CD4-positive, alpha-beta T cell (primary cell): ENCODE measurements at regions not wholly inside any gene's neighbourhood (a gene's known extent, or its start where the extent isn't known, plus 50 kb on each side); places are given as distances from the start of the nearest gene placed in this dataset.

ENCODE experiments used
- ATAC-seq: fragments of 200-7000 bp; cut with Tn5 transposase; one replicate; pipeline ENCODE4 v1.10.0; 2022; ENCODE audit warnings: mild to moderate bottlenecking; ENCODE audit not compliant: poor library complexity
- CTCF ChIA-PET: fragments of 350-600 bp; sonication (Branson Sonifier 250); formaldehyde crosslinking; loops from one replicate; lab custom pipeline; 2021; ENCODE audit warnings: antibody characterized with exemption, inconsistent platforms; lab: Charles Lee
- POLR2A ChIA-PET: fragments of 350-600 bp; sonication (Branson Sonifier 250); formaldehyde crosslinking; loops from one replicate; lab custom pipeline; 2021; ENCODE audit warnings: antibody characterized with exemption, inconsistent platforms; lab: Charles Lee
- DNase-seq, 14 experiments: peaks; one replicate each; pipeline ENCODE4 v3.0.0-alpha.2; 2013 to 2020; ENCODE audit warnings: mixed read lengths in 2 of 14
- H3K27ac ChIP-seq, 2 donors: one replicate each; pipeline versions ENCODE4 v1.5.1 to v1.7.0; 2013; ENCODE audit warnings: low read length in 2 of 2, low read depth in 1 of 2, mild to moderate bottlenecking in 1 of 2
- H3K27me3 ChIP-seq, 2 experiments: 1 replicate in 1 of 2; 2 replicates in 1 of 2; pipeline versions ENCODE4 v1.6.1 to v1.7.0; 2013; ENCODE audit warnings: low read length in 2 of 2, control low read depth in 1 of 2, mild to moderate bottlenecking in 1 of 2, moderate library complexity in 1 of 2; ENCODE audit not compliant: insufficient read depth in 2 of 2, control insufficient read depth in 1 of 2
- H3K36me3 ChIP-seq: one replicate; pipeline ENCODE4 v1.6.1; 2013; ENCODE audit warnings: low read length, control low read depth; ENCODE audit not compliant: insufficient read depth
- H3K4me1 ChIP-seq: one replicate; pipeline ENCODE4 v1.6.1; 2013; ENCODE audit warnings: low read length, control low read depth; ENCODE audit not compliant: insufficient read depth
- H3K4me3 ChIP-seq: one replicate; pipeline ENCODE4 v1.5.1; 2013; ENCODE audit warnings: mild to moderate bottlenecking, low read length, moderate library complexity
- H3K9me3 ChIP-seq, 2 experiments: 1 replicate in 1 of 2; 2 replicates in 1 of 2; pipeline versions ENCODE4 v1.6.1 to v1.7.0; 2013; ENCODE audit warnings: low read length in 2 of 2, mild to moderate bottlenecking in 2 of 2, control low read depth in 1 of 2, moderate library complexity in 1 of 2; ENCODE audit not compliant: control insufficient read depth in 1 of 2, insufficient read depth in 1 of 2
- H3K27ac Mint-ChIP-seq: one replicate; pipeline ENCODE4 v1.8.0; 2020; ENCODE audit warnings: mixed read lengths
- H3K27me3 Mint-ChIP-seq: one replicate; pipeline ENCODE4 v1.8.0; 2021; ENCODE audit warnings: mixed read lengths
- H3K36me3 Mint-ChIP-seq: one replicate; pipeline ENCODE4 v1.8.0; 2021; ENCODE audit warnings: low read depth, mixed read lengths
- H3K4me1 Mint-ChIP-seq: one replicate; pipeline ENCODE4 v1.8.0; 2021; ENCODE audit warnings: low read depth, mixed read lengths
- H3K4me3 Mint-ChIP-seq: one replicate; pipeline ENCODE4 v1.8.0; 2020; ENCODE audit warnings: mild to moderate bottlenecking, mixed read lengths
- H3K9me3 Mint-ChIP-seq: one replicate; pipeline ENCODE4 v1.8.0; 2020; ENCODE audit warnings: mixed read lengths
- CTCF ChIP-seq: fragments of 200-600 bp; IDR thresholded peaks from one replicate; pipeline ENCODE4 v1.8.0; 2022; ENCODE audit warnings: antibody characterized with exemption, mild to moderate bottlenecking
- intact Hi-C, 2 experiments: fragments of 100-400 bp; cut with DNase I in 1 of 2; cut with micrococcal nuclease in 1 of 2; formaldehyde crosslinking; loops; one replicate each; pipeline versions ENCODE4 v1.15.1 to v1.9.0; 2023 to 2025; cut with DNase I, micrococcal nuclease

GRCh38 chr1:55315552-55315951 lies 100.4 kb upstream of the USP24 start:
- ChIA-PET POLR2A (no interaction called here), CTCF (no interaction called here)
- Histone ChIP-seq H3K36me3 (no peaks in the 10 kb centered on the region), H3K4me3 (no peak overlapping the region), H3K27me3 (no peaks in the 10 kb centered on the region), H3K9me3 (no peaks in the 10 kb centered on the region), H3K4me1 (no peaks in the 10 kb centered on the region), H3K27ac (no peak overlapping the region)
- no peaks in the 10 kb centered on the region for H3K9me3 Mint-ChIP-seq
- H3K4me1 Mint-ChIP-seq = no peaks in the 10 kb centered on the region
- TF ChIP-seq CTCF = no peak
- intact Hi-C loops = no loop called here
- H3K27me3 Mint-ChIP-seq = no peaks in the 10 kb centered on the region
- no peaks in the 10 kb centered on the region for H3K36me3 Mint-ChIP-seq
- no peak overlapping the region for H3K4me3 Mint-ChIP-seq
- DNase-seq = no peak
- no peak for ATAC-seq
- H3K27ac Mint-ChIP-seq = no peak overlapping the region

GRCh38 chr1:55314740-55315139 lies 99.6 kb upstream of the USP24 start:
- DNase-seq = no peak
- Mint-ChIP-seq H3K36me3 (no peaks in the 10 kb centered on the region), H3K4me3 (no peak overlapping the region), H3K4me1 (no peaks in the 10 kb centered on the region), H3K9me3 (no peaks in the 10 kb centered on the region), H3K27ac (no peak overlapping the region), H3K27me3 (no peaks in the 10 kb centered on the region)
- no peaks in the 10 kb centered on the region for H3K36me3 ChIP-seq
- POLR2A ChIA-PET = no interaction called here
- TF ChIP-seq CTCF = no peak
- intact Hi-C loops = no loop called here
- H3K4me1 ChIP-seq = no peaks in the 10 kb centered on the region
- CTCF ChIA-PET = no interaction called here
- H3K27ac ChIP-seq = no peak overlapping the region
- no peaks in the 10 kb centered on the region for H3K27me3 ChIP-seq
- ATAC-seq = no peak
- H3K9me3 ChIP-seq = no peaks in the 10 kb centered on the region
- no peak overlapping the region for H3K4me3 ChIP-seq

- intact Hi-C loops = no loop called here
- H3K4me1 ChIP-seq = no peaks in the 10 kb centered on the region
- Mint-ChIP-seq H3K36me3 (no peaks in the 10 kb centered on the region), H3K4me3 (no peak overlapping the region), H3K9me3 (no peaks in the 10 kb centered on the region), H3K4me1 (no peaks in the 10 kb centered on the region), H3K27me3 (no peaks in the 10 kb centered on the region), H3K27ac (no peak overlapping the region)
- POLR2A ChIA-PET = no interaction called here
- ATAC-seq (no peak), DNase-seq (no peak)
- no peak overlapping the region for H3K27ac ChIP-seq
- no peak for TF ChIP-seq CTCF
- no peaks in the 10 kb centered on the region for H3K36me3 ChIP-seq
- H3K4me3 ChIP-seq = no peak overlapping the region
- CTCF ChIA-PET = no interaction called here
- H3K27me3 ChIP-seq = no peaks in the 10 kb centered on the region
- H3K9me3 ChIP-seq = no peaks in the 10 kb centered on the region
Observed at GRCh38 chr1:55313903-55314302, 98.7 kb upstream of the USP24 start.
